ENCODE measurements at regions not wholly inside any gene's neighbourhood (a gene's known extent, or its start where the extent isn't known, plus 50 kb on each side); places are given as distances from the start of the nearest gene placed in this dataset.
"Not testable (repeated sequence)": the region's sequence is repeated elsewhere in the genome, so short reads cannot be mapped to it uniquely, and the experiment has no call there.

DNA sequence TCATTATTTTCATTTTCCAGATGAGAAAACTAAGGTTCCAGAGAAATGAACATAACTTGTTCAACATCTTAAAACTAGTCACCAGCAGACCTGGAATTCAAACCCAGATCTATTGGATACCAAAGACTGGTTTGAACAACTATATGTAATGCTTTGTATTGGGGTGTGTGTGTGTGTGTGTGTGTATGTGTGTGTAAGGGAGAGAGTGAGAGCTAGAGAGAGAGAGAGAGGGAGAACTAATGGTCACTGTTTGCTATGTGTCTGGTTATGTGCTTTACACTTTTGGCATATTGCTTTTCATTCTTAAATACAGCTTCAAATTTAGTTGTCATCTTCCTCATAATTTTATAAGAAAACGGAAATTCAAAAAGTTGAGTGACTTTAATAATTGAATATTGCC is 134.7 kb upstream of the ZNF217 start:
- Histone ChIP-seq H3K27ac (no peak overlapping the region), H3K9me3 (ENCODE audit: severe bottlenecking) (peaks cover 5% of the 10 kb centered on the region), H3K36me3 (no peaks in the 10 kb centered on the region), H3K27me3 (ENCODE audit: insufficient read depth, low read depth, severe bottlenecking) (no peaks in the 10 kb centered on the region), H3K4me3 (ENCODE audit: low read depth, low read length) (no peak overlapping the region)
- no peak for TF ChIP-seq CTCF (IDR thresholded peaks at IDR 0.05; ENCODE audit: low read depth, low read length)
- DNase-seq = no peak

DNA sequence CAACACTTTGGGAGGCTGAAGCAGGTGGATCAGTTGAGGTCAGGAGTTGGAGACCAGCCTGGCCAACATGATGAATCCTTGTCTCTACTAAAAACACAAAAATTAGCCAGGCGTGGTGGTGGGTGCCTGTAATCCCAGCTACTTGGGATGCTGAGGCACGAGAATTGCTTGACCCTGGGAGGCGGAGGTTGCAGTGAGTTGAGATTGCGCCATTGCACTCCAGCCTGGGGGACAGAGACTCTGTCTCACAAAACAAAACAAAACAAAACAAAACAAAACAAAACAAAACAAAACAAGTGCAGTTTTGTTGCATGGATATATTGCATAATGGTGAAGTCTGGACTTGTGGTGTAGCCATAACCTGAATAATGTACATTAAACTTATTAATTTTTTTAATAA is 133.6 kb upstream of the ZNF217 start:
- DNase-seq; H3K27ac ChIP-seq; H3K36me3 ChIP-seq; H3K27me3 ChIP-seq (ENCODE audit: insufficient read depth, low read depth, severe bottlenecking); H3K9me3 ChIP-seq (ENCODE audit: severe bottlenecking); H3K4me3 ChIP-seq (ENCODE audit: low read depth, low read length): not testable (repeated sequence)

- no peak for DNase-seq
- TF ChIP-seq CTCF (IDR thresholded peaks at IDR 0.05; ENCODE audit: low read depth, low read length) = no peak
- Histone ChIP-seq H3K27ac (no peak overlapping the region), H3K4me3 (ENCODE audit: low read depth, low read length) (no peak overlapping the region), H3K9me3 (ENCODE audit: severe bottlenecking) (no peaks in the 10 kb centered on the region), H3K36me3 (no peaks in the 10 kb centered on the region), H3K27me3 (ENCODE audit: insufficient read depth, low read depth, severe bottlenecking) (no peaks in the 10 kb centered on the region)
Measured at GRCh38 chr20:53725575-53725970, 131.9 kb upstream of the ZNF217 start.

- Histone ChIP-seq H3K4me3 (ENCODE audit: low read depth, low read length) (no peak overlapping the region), H3K36me3 (no peaks in the 10 kb centered on the region), H3K27me3 (ENCODE audit: insufficient read depth, low read depth, severe bottlenecking) (no peaks in the 10 kb centered on the region), H3K27ac (no peak overlapping the region), H3K9me3 (ENCODE audit: severe bottlenecking) (no peaks in the 10 kb centered on the region)
- TF ChIP-seq CTCF (IDR thresholded peaks at IDR 0.05; ENCODE audit: low read depth, low read length) = no peak
- no peak for DNase-seq
Measured at GRCh38 chr20:53723621-53724020, 130.0 kb upstream of the ZNF217 start.

GRCh38 chr20:53723045-53723444 is 129.4 kb upstream of the ZNF217 start:
- Histone ChIP-seq H3K9me3 (ENCODE audit: severe bottlenecking) (no peaks in the 10 kb centered on the region), H3K27me3 (ENCODE audit: insufficient read depth, low read depth, severe bottlenecking) (no peaks in the 10 kb centered on the region), H3K36me3 (no peaks in the 10 kb centered on the region), H3K27ac (no peak overlapping the region), H3K4me3 (ENCODE audit: low read depth, low read length) (no peak overlapping the region)
- no peak for DNase-seq
- no peak for TF ChIP-seq CTCF (IDR thresholded peaks at IDR 0.05; ENCODE audit: low read depth, low read length)

GRCh38 chr20:53722515-53723036 is 128.9 kb upstream of the ZNF217 start:
- DNase-seq = no peak
- Histone ChIP-seq H3K4me3 (ENCODE audit: low read depth, low read length) (no peak overlapping the region), H3K9me3 (ENCODE audit: severe bottlenecking) (no peaks in the 10 kb centered on the region), H3K27me3 (ENCODE audit: insufficient read depth, low read depth, severe bottlenecking) (no peaks in the 10 kb centered on the region), H3K27ac (no peak overlapping the region), H3K36me3 (no peaks in the 10 kb centered on the region)
- TF ChIP-seq CTCF (IDR thresholded peaks at IDR 0.05; ENCODE audit: low read depth, low read length) = no peak

GRCh38 chr20:53721445-53721963 is 127.9 kb upstream of the ZNF217 start:
- not testable (repeated sequence) for H3K9me3 ChIP-seq (ENCODE audit: severe bottlenecking); H3K27ac ChIP-seq; H3K36me3 ChIP-seq; H3K27me3 ChIP-seq (ENCODE audit: insufficient read depth, low read depth, severe bottlenecking); H3K4me3 ChIP-seq (ENCODE audit: low read depth, low read length); DNase-seq

GRCh38 chr20:53719171-53719803 is 125.6 kb upstream of the ZNF217 start:
- H3K27me3 ChIP-seq (ENCODE audit: insufficient read depth, low read depth, severe bottlenecking); H3K36me3 ChIP-seq; H3K9me3 ChIP-seq (ENCODE audit: severe bottlenecking); H3K4me3 ChIP-seq (ENCODE audit: low read depth, low read length): not testable (repeated sequence)
- peak; percentile 68 for DNase-seq
- H3K27ac ChIP-seq = peak overlapping the region; percentile 62; the same call in 1 of the 2 replicates
